ENCODE measurements at regions not wholly inside any gene's neighbourhood (a gene's known extent, or its start where the extent isn't known, plus 50 kb on each side); places are given as distances from the start of the nearest gene placed in this dataset.

DNA sequence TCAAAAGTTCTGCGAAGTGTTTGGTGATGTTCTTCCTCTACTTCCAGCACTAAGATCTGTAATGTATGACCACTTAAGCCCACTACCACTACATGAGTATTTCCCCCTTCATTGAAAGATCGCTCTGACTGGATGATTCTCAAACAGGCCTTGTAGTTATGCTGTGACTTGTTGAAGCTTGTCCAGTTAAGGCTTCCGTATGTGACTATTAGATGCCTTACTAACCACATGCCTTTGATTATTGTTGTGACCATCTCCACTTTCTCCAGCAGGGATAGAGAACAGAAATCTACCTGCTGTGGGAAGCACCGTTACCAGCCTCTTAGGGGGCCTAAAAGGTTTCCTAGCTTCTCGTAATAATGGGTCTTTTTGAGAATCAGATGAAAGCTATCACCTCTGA is 81.1 kb downstream of the NOC3L start:
- no peaks in the 10 kb centered on the region for H3K36me3 Mint-ChIP-seq (ENCODE audit: low read depth)
- ATAC-seq (ENCODE audit: low read depth) (no peak), DNase-seq (no peak)
- H3K4me1 Mint-ChIP-seq, result peaks cover 5% of the 10 kb centered on the region
- ChIA-PET POLR2A (no interaction called here), CTCF (interaction anchor here (1.1 to 1.2 kb wide), 2 partner anchors 38 to 160 kb away, joined by 3 read pairs; no protein-coding TSS in a partner anchor)
- no peaks in the 10 kb centered on the region for H3K9me3 Mint-ChIP-seq
- no peak overlapping the region for H3K4me3 Mint-ChIP-seq
- TF ChIP-seq, protein P1, sequence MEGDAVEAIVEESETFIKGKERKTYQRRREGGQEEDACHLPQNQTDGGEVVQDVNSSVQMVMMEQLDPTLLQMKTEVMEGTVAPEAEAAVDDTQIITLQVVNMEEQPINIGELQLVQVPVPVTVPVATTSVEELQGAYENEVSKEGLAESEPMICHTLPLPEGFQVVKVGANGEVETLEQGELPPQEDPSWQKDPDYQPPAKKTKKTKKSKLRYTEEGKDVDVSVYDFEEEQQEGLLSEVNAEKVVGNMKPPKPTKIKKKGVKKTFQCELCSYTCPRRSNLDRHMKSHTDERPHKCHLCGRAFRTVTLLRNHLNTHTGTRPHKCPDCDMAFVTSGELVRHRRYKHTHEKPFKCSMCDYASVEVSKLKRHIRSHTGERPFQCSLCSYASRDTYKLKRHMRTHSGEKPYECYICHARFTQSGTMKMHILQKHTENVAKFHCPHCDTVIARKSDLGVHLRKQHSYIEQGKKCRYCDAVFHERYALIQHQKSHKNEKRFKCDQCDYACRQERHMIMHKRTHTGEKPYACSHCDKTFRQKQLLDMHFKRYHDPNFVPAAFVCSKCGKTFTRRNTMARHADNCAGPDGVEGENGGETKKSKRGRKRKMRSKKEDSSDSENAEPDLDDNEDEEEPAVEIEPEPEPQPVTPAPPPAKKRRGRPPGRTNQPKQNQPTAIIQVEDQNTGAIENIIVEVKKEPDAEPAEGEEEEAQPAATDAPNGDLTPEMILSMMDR (IDR thresholded peaks at IDR 0.05), result no peak
- H3K27me3 Mint-ChIP-seq, result peaks cover 18% of the 10 kb centered on the region
- no peak overlapping the region for H3K27ac Mint-ChIP-seq
- intact Hi-C loops (cut with micrococcal nuclease), result loop anchor here (2.0 kb wide), 1 partner anchor 39 kb away; no protein-coding TSS in a partner anchor

DNA sequence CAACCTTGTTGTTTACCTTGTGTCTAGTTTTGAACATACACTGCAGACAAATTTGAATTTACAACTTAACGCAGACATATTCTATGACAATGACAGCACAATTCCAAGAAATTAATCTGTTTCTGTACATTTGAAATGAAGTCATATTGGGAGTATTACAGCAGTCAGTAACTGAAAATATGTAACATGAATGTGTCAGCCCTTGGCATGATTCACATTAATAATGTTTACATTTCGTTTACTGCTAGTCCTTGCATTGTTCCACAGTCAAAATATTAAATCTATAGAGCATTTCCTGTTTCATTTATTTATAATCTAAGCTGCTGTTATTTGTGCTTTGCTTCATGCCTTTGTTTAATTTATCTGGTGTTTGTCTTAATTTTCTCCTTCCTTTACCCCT is 80.4 kb downstream of the NOC3L start:
- ATAC-seq (ENCODE audit: low read depth) (no peak), DNase-seq (no peak)
- no peak overlapping the region for H3K27ac Mint-ChIP-seq
- intact Hi-C loops (cut with micrococcal nuclease), result no loop called here
- ChIA-PET CTCF (interaction anchor here (0.9 to 1.5 kb wide), 5 partner anchors 9 to 162 kb away, joined by 3 to 8 read pairs (median 3); no protein-coding TSS in a partner anchor), POLR2A (no interaction called here)
- peaks cover 20% of the 10 kb centered on the region for H3K27me3 Mint-ChIP-seq
- H3K9me3 Mint-ChIP-seq, result no peaks in the 10 kb centered on the region
- no peaks in the 10 kb centered on the region for H3K36me3 Mint-ChIP-seq (ENCODE audit: low read depth)
- TF ChIP-seq, protein P1 (IDR thresholded peaks at IDR 0.05), result no peak
- peaks cover 5% of the 10 kb centered on the region for H3K4me1 Mint-ChIP-seq
- no peak overlapping the region for H3K4me3 Mint-ChIP-seq

Data from activated B cell treated with CpG ODN at 0.5 μM for 24 hours (primary cell).